KMS-11 (cell line): ENCODE measurements at regions not wholly inside any gene's neighbourhood (a gene's known extent, or its start where the extent isn't known, plus 50 kb on each side); places are given as distances from the start of the nearest gene placed in this dataset.

Source experiments
- H2AFZ ChIP-seq: fragments of 200-600 bp; sonication (generic); 2 replicates; pipeline ENCODE4 v1.6.1; 2016; ENCODE audit warnings: antibody characterized with exemption, mixed run types, low read depth
- H3K27ac ChIP-seq: fragments of 200-600 bp; sonication (generic); 2 replicates; pipeline ENCODE4 v1.6.1; 2016; ENCODE audit warnings: mild to moderate bottlenecking, mixed run types
- H3K27me3 ChIP-seq: fragments of 200-600 bp; sonication (generic); 2 replicates; pipeline ENCODE4 v1.6.1; 2017; ENCODE audit warnings: mild to moderate bottlenecking, low read depth, mixed run types, moderate library complexity; ENCODE audit not compliant: insufficient read depth
- H3K36me3 ChIP-seq: fragments of 200-600 bp; sonication (generic); 2 replicates; pipeline ENCODE4 v1.6.1; 2017; ENCODE audit warnings: mild to moderate bottlenecking, mixed run types; ENCODE audit not compliant: insufficient read depth
- H3K4me1 ChIP-seq: fragments of 200-600 bp; sonication (generic); 2 replicates; pipeline ENCODE4 v1.6.1; 2016; ENCODE audit warnings: mild to moderate bottlenecking, low read depth, mixed run types; ENCODE audit not compliant: poor library complexity, severe bottlenecking
- H3K4me2 ChIP-seq: fragments of 200-600 bp; sonication (generic); 2 replicates; pipeline ENCODE4 v1.7.0; 2016; ENCODE audit warnings: mild to moderate bottlenecking, mixed run types
- H3K4me3 ChIP-seq: fragments of 200-600 bp; sonication (generic); IDR thresholded peaks from 2 replicates; pipeline ENCODE4 v1.6.1; 2017; ENCODE audit warnings: low read depth, low read length, mixed read lengths; ENCODE audit not compliant: insufficient read depth
- H3K79me2 ChIP-seq: fragments of 200-600 bp; sonication (generic); 2 replicates; pipeline ENCODE4 v1.6.1; 2016; ENCODE audit warnings: low read depth, mixed run types; ENCODE audit not compliant: insufficient read depth
- H3K9ac ChIP-seq: fragments of 200-600 bp; sonication (generic); 2 replicates; pipeline ENCODE4 v1.6.1; 2016; ENCODE audit warnings: mild to moderate bottlenecking, mixed run types
- H4K20me1 ChIP-seq: fragments of 200-600 bp; sonication (generic); 2 replicates; pipeline ENCODE4 v1.6.1; 2016; ENCODE audit warnings: mild to moderate bottlenecking, mixed run types; ENCODE audit not compliant: insufficient read depth
- TF ChIP-seq, protein P1 (sequence below): fragments of 200-600 bp; sonication (generic); conservative IDR thresholded peaks from 2 replicates; pipeline ENCODE4 v1.6.1; 2017; ENCODE audit warnings: low read depth, mild to moderate bottlenecking, antibody characterized with exemption, low read length, moderate library complexity, mixed read lengths

DNA sequence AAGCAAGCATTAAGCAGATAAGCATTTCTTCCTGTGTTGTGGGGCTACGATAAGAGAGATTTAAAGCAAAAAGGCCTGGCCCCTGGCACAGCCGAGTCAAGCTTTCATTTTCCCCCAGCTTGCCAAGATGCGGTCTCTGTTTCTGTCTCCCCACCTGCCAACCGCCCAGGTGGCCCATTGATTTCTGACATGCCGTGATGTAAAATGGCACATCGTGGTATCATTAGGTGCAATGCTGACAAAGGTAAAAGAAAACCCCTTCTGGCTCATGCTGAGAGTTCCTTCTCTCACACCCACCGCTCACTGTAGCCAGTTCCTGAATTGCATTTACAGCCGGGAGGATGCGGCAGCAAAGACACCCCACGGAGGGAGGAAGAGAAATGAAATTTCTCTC, 62.8 kb downstream of the BOD1L2 start:
- Histone ChIP-seq H3K9ac (peak overlapping the region; percentile 59; the same call in 1 of the 2 replicates), H2AFZ (peak overlapping the region; percentile 62), H3K27ac (peak overlapping the region; percentile 86), H3K36me3 (no peaks in the 10 kb centered on the region), H3K4me2 (peak overlapping the region; percentile 91), H3K27me3 (no peaks in the 10 kb centered on the region), H3K79me2 (no peaks in the 10 kb centered on the region), H3K4me1 (peaks cover 57% of the 10 kb centered on the region), H3K4me3 (peak overlapping the region; percentile 36), H4K20me1 (no peaks in the 10 kb centered on the region)
- TF ChIP-seq, protein P1, sequence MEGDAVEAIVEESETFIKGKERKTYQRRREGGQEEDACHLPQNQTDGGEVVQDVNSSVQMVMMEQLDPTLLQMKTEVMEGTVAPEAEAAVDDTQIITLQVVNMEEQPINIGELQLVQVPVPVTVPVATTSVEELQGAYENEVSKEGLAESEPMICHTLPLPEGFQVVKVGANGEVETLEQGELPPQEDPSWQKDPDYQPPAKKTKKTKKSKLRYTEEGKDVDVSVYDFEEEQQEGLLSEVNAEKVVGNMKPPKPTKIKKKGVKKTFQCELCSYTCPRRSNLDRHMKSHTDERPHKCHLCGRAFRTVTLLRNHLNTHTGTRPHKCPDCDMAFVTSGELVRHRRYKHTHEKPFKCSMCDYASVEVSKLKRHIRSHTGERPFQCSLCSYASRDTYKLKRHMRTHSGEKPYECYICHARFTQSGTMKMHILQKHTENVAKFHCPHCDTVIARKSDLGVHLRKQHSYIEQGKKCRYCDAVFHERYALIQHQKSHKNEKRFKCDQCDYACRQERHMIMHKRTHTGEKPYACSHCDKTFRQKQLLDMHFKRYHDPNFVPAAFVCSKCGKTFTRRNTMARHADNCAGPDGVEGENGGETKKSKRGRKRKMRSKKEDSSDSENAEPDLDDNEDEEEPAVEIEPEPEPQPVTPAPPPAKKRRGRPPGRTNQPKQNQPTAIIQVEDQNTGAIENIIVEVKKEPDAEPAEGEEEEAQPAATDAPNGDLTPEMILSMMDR, result no peak

DNA sequence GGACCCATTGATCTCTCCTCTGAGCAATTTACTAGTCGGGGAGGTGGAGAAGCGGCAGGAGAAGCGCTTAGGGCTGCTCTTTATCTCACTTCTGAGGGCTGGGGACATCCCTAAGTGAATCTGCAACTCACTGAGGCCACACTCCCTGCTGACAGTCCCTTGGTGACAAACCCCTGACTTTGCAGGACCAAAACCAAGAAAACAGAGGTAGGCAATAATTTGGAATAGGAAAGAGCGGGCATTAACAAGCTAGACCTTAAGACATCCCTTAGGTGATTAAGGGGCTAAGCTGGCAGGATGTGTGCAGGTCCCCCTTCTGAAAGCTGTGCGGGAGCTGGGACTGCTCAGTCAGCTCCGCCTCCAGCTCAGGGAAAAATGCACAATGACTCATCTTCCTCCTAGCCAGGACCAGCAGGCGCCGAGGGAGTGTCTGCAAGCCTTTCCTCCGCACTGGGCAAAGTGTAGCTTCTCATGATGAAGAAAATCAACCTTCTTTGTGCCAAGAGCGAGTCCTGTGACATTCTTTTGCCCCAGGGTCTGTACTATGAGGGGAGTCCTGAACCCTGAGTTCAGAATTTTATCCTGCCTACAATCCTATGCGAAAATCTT, 63.3 kb downstream of the BOD1L2 start:
- H3K27me3 ChIP-seq, result no peaks in the 10 kb centered on the region
- H4K20me1 ChIP-seq, result no peaks in the 10 kb centered on the region
- no peaks in the 10 kb centered on the region for H3K79me2 ChIP-seq
- H3K9ac ChIP-seq, result peak overlapping the region; percentile 59; the same call in 1 of the 2 replicates
- peaks cover 57% of the 10 kb centered on the region for H3K4me1 ChIP-seq
- TF ChIP-seq, protein P1, result no peak
- H3K4me3 ChIP-seq, result peak overlapping the region; percentile 36
- no peaks in the 10 kb centered on the region for H3K36me3 ChIP-seq
- peak overlapping the region; percentile 62 for H2AFZ ChIP-seq
- H3K4me2 ChIP-seq, result peak overlapping the region; percentile 91
- H3K27ac ChIP-seq, result peak overlapping the region; percentile 86

DNA sequence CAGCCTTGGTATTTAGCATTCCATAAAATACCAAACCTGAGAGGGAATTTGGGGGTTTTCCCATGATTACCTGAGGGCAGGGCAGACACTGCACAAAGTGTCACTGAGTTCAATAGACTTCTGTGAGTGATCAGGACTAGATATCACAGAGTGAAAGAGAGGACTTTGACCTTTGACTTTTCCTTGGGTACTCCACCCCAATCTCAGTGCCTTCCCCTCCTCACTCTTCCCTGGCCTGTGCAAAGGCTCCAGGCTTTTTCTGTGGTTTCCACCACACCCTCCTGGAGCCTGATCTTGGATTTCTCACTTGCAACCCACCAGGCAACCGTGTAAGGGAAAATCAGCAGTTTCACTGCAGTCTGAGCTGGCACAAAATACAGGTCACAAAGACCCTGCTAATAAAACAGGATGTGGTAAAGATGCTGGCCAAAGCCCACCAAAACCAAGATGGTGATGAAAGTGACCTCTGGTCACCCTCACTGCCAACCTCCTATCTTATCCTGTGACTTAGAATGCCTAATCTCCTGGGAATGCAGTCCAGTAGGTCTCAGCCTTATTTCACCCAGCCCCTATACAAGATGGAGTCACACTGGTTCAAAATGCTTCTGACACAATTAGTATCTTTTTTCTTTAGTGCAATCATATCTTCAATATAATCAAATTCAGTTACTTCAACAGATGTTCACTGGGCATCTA, 64.0 kb downstream of the BOD1L2 start:
- H3K4me1 ChIP-seq, result peaks cover 57% of the 10 kb centered on the region
- no peaks in the 10 kb centered on the region for H3K79me2 ChIP-seq
- H3K4me2 ChIP-seq, result peak overlapping the region; percentile 91
- peak overlapping the region; percentile 36 for H3K4me3 ChIP-seq
- peak overlapping the region; percentile 86 for H3K27ac ChIP-seq
- no peaks in the 10 kb centered on the region for H3K27me3 ChIP-seq
- no peaks in the 10 kb centered on the region for H3K36me3 ChIP-seq
- H2AFZ ChIP-seq, result peak overlapping the region; percentile 62
- TF ChIP-seq, protein P1, result no peak
- H4K20me1 ChIP-seq, result no peaks in the 10 kb centered on the region
- H3K9ac ChIP-seq, result peak overlapping the region; percentile 59; the same call in 1 of the 2 replicates

DNA sequence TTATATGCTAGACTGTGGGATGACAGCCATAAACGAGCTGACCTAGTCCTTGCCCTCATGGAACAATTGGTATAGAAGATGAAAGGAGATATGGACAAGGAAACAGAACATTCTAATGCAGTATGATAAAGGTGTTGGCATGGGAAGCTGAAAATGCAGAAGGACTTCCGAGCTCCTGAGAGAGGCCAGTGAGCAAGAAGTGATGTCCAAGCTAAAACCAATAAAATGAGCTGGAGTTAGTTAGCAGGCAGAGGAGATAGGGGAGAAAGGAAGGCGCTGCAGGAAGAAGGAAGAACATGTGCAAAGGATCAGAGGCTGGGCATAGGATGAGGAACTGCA, 64.5 kb downstream of the BOD1L2 start:
- Histone ChIP-seq H3K27ac (peak overlapping the region; percentile 86), H3K4me1 (peaks cover 57% of the 10 kb centered on the region), H3K4me3 (no peak overlapping the region), H3K36me3 (no peaks in the 10 kb centered on the region), H3K27me3 (no peaks in the 10 kb centered on the region), H3K9ac (no peak overlapping the region), H3K79me2 (no peaks in the 10 kb centered on the region), H3K4me2 (peak overlapping the region; percentile 91), H2AFZ (no peak overlapping the region), H4K20me1 (no peaks in the 10 kb centered on the region)
- TF ChIP-seq, protein P1, result no peak
